Fibroblast of upper back skin (primary cell): ENCODE measurements at regions not wholly inside any gene's neighbourhood (a gene's known extent, or its start where the extent isn't known, plus 50 kb on each side); places are given as distances from the start of the nearest gene placed in this dataset.
"Not testable (repeated sequence)": the region's sequence is repeated elsewhere in the genome, so short reads cannot be mapped to it uniquely, and the experiment has no call there.

Experiments used
- DNase-seq: peaks from one replicate; pipeline ENCODE4 v3.0.0-alpha.2; 2013

- no peak for DNase-seq
Measured at GRCh38 chr3:116512281-116512680, 67.0 kb upstream of the LSAMP start.

- no peak for DNase-seq
Measured at GRCh38 chr3:116512931-116513330, 67.6 kb upstream of the LSAMP start.

- DNase-seq: no peak
Measured at GRCh38 chr3:116515973-116516372, 70.7 kb upstream of the LSAMP start.

GRCh38 chr3:116517308-116517707 lies 72.0 kb upstream of the LSAMP start:
- peak; percentile 10 for DNase-seq

- not testable (repeated sequence) for DNase-seq
Measured at GRCh38 chr3:116519101-116519500, 73.8 kb upstream of the LSAMP start.

GRCh38 chr3:116519823-116520222 lies 74.5 kb upstream of the LSAMP start:
- not testable (repeated sequence) for DNase-seq

- DNase-seq: peak; percentile 74
Measured at GRCh38 chr3:116524453-116525210, 79.3 kb upstream of the LSAMP start.

- DNase-seq: no peak
Measured at GRCh38 chr3:116552246-116552645, 107.0 kb upstream of the LSAMP start.

- no peak for DNase-seq
Measured at GRCh38 chr3:116553355-116553754, 108.1 kb upstream of the LSAMP start.

GRCh38 chr3:116561529-116561928 lies 116.2 kb upstream of the LSAMP start:
- no peak for DNase-seq

- no peak for DNase-seq
Measured at GRCh38 chr3:116563351-116563750, 118.1 kb upstream of the LSAMP start.

- DNase-seq: no peak
Measured at GRCh38 chr3:116566478-116566960, 121.2 kb upstream of the LSAMP start.

- no peak for DNase-seq
Measured at GRCh38 chr3:116569611-116570010, 124.3 kb upstream of the LSAMP start.

- DNase-seq: peak; percentile 37
Measured at GRCh38 chr3:116579840-116580239, 129.7 kb upstream of the TUSC7 start.

- no peak for DNase-seq
Measured at GRCh38 chr3:116586285-116586944, 123.2 kb upstream of the TUSC7 start.

GRCh38 chr3:116591236-116591635 lies 118.3 kb upstream of the TUSC7 start:
- DNase-seq: no peak

- no peak for DNase-seq
Measured at GRCh38 chr3:116601206-116601605, 108.4 kb upstream of the TUSC7 start.

GRCh38 chr3:116607205-116607604 lies 102.4 kb upstream of the TUSC7 start:
- DNase-seq: no peak

- no peak for DNase-seq
Measured at GRCh38 chr3:116610124-116610523, 99.5 kb upstream of the TUSC7 start.

GRCh38 chr3:116614795-116615362 lies 94.7 kb upstream of the TUSC7 start:
- DNase-seq: peak; percentile 5

- DNase-seq: no peak
Measured at GRCh38 chr3:116618138-116618537, 91.4 kb upstream of the TUSC7 start.

GRCh38 chr3:116618930-116619329 lies 90.6 kb upstream of the TUSC7 start:
- no peak for DNase-seq

- no peak for DNase-seq
Measured at GRCh38 chr3:116630494-116630893, 79.1 kb upstream of the TUSC7 start.

GRCh38 chr3:116639641-116640040 lies 69.9 kb upstream of the TUSC7 start:
- no peak for DNase-seq
